OCI-LY7 (cell line): ENCODE measurements at regions not wholly inside any gene's neighbourhood (a gene's known extent, or its start where the extent isn't known, plus 50 kb on each side); places are given as distances from the start of the nearest gene placed in this dataset.

Experiments used
- CTCF ChIP-seq: fragments of 200-600 bp; sonication (generic); conservative IDR thresholded peaks from 2 replicates; pipeline ENCODE4 v1.5.1; 2014; ENCODE audit warnings: mild to moderate bottlenecking, antibody characterized with exemption, low read length, moderate library complexity, mixed read lengths
- EZH2phosphoT487 ChIP-seq: fragments of 200-600 bp; sonication (generic); IDR thresholded peaks from 2 replicates; pipeline ENCODE4 v1.6.1; 2018; ENCODE audit warnings: low read depth, borderline replicate concordance, mild to moderate bottlenecking, mixed run types, antibody characterized with exemption, low read length, moderate library complexity, mixed read lengths

- TF ChIP-seq CTCF (no peak), EZH2phosphoT487 (no peak)
Observed at GRCh38 chr2:8306530-8307351, 375.1 kb upstream of the ID2 start.
